Keratinocyte (primary cell): ENCODE measurements at regions not wholly inside any gene's neighbourhood (a gene's known extent, or its start where the extent isn't known, plus 50 kb on each side); places are given as distances from the start of the nearest gene placed in this dataset.

Source experiments
- DNase-seq: peaks from one replicate; pipeline ENCODE4 v3.0.0-alpha.2; 2011; ENCODE audit warnings: low read depth, missing footprints, low spot score
- FAIRE-seq: peaks from 2 replicates; lab custom pipeline; 2011; peaks lifted over from hg19 to GRCh38; lab: Jason Lieb, UNC
- H2AFZ ChIP-seq: 2 replicates; pipeline ENCODE4 v1.6.0; 2012; ENCODE audit warnings: low read length, control low read depth, inconsistent platforms; ENCODE audit not compliant: control insufficient read depth
- H3K27ac ChIP-seq: 2 replicates; pipeline ENCODE4 v1.5.1; 2011; ENCODE audit warnings: low read length; ENCODE audit not compliant: control insufficient read depth, insufficient read depth
- H3K27me3 ChIP-seq: 3 replicates; pipeline ENCODE4 v1.6.0; 2011; ENCODE audit warnings: low read length; ENCODE audit not compliant: control insufficient read depth, insufficient read depth; ENCODE audit errors: extremely low read depth
- H3K36me3 ChIP-seq, 2 experiments: 2 replicates in 1 of 2; 3 replicates in 1 of 2; pipeline ENCODE4 v1.5.1; 2011; ENCODE audit warnings: low read length in 2 of 2, mild to moderate bottlenecking in 1 of 2; ENCODE audit not compliant: control insufficient read depth in 2 of 2, insufficient read depth in 2 of 2; ENCODE audit errors: extremely low read depth in 1 of 2
- H3K4me1 ChIP-seq: 3 replicates; pipeline ENCODE4 v1.5.1; 2011; ENCODE audit warnings: low read length; ENCODE audit not compliant: control insufficient read depth, insufficient read depth; ENCODE audit errors: extremely low read depth
- H3K4me2 ChIP-seq: 3 replicates; pipeline ENCODE4 v1.6.0; 2011; ENCODE audit warnings: low read depth, low read length; ENCODE audit not compliant: control insufficient read depth, insufficient read depth; ENCODE audit errors: extremely low read depth
- H3K4me3 ChIP-seq, 3 experiments: fragments of 200-600 bp in 1 of 3; sonication (generic) in 1 of 3; 2 replicates in 2 of 3; 3 replicates in 1 of 3; pipeline ENCODE4 v1.5.1; 2011 to 2016; ENCODE audit warnings: low read length in 3 of 3, mild to moderate bottlenecking in 3 of 3, control low read depth in 2 of 3, inconsistent platforms in 1 of 3, low read depth in 1 of 3, mixed read lengths in 1 of 3, mixed run types in 1 of 3, moderate library complexity in 1 of 3; ENCODE audit not compliant: control insufficient read depth in 2 of 3, insufficient read depth in 2 of 3; ENCODE audit errors: extremely low read depth in 1 of 3
- H3K79me2 ChIP-seq: 2 replicates; pipeline ENCODE4 v1.6.0; 2012; ENCODE audit warnings: low read length; ENCODE audit not compliant: control insufficient read depth, insufficient read depth
- H3K9ac ChIP-seq: 3 replicates; pipeline ENCODE4 v1.6.0; 2011; ENCODE audit warnings: low read length; ENCODE audit not compliant: control insufficient read depth, insufficient read depth; ENCODE audit errors: extremely low read depth
- H3K9me1 ChIP-seq: 3 replicates; pipeline ENCODE4 v1.6.0; 2011; ENCODE audit warnings: low read length; ENCODE audit not compliant: control insufficient read depth, insufficient read depth; ENCODE audit errors: extremely low read depth
- H3K9me3 ChIP-seq: 2 replicates; pipeline ENCODE4 v1.5.1; 2012; ENCODE audit warnings: low read depth, low read length; ENCODE audit not compliant: control insufficient read depth
- H4K20me1 ChIP-seq: 3 replicates; pipeline ENCODE4 v1.6.0; 2011; ENCODE audit warnings: low read length; ENCODE audit not compliant: control insufficient read depth, insufficient read depth; ENCODE audit errors: extremely low read depth
- EZH2 ChIP-seq: IDR thresholded peaks from one replicate; pipeline ENCODE4 v1.6.1; 2012; ENCODE audit warnings: inconsistent platforms, mild to moderate bottlenecking, low read length, moderate library complexity
- dilution Hi-C: fragments of 300-500 bp; cut with MboI; formaldehyde crosslinking; loops from one replicate; pipeline ENCODE4 v1.7.0; 2020; ENCODE audit warnings: low sequenced_read_pairs; ENCODE audit not compliant: extremely low pct_ligation_motif_present
- TF ChIP-seq, protein P1 (sequence below), 3 experiments: IDR thresholded peaks in 1 of 3; conservative IDR thresholded peaks in 1 of 3; optimal IDR thresholded peaks in 1 of 3; 2 replicates in 2 of 3; 3 replicates in 1 of 3; pipeline versions ENCODE3 to v1.5.1; 2011; ENCODE audit warnings: low read length in 3 of 3, mild to moderate bottlenecking in 3 of 3, moderate library complexity in 2 of 3, control low read depth in 1 of 3, inconsistent platforms in 1 of 3; ENCODE audit not compliant: insufficient read depth in 2 of 3; ENCODE audit errors: extremely low read depth in 1 of 3

DNA sequence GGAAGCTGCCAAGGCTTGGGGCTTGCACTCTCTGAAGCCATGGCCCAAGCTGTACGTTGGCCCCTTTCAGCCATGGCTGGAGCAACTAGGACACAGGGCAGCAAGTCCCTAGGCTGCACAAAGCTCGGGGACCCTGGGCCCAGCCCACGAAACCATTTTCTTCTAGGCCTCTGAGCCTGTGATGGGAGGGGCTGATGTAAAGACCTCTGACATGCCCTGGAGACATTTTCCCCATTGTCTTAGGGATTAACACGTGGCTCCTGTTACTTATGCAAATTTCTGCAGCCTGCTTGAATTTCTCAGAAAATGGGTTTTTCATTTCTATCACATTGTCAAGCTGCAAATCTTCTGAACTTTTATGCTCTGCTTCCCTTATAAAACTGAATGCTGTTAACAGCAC, 83.0 kb upstream of the DAP start:
- H3K4me1 ChIP-seq, result no peaks in the 10 kb centered on the region
- no peak overlapping the region for H3K27ac ChIP-seq
- H4K20me1 ChIP-seq, result no peaks in the 10 kb centered on the region
- no peak overlapping the region for H3K4me3 ChIP-seq
- no peaks in the 10 kb centered on the region for H3K9me3 ChIP-seq
- H3K79me2 ChIP-seq, result no peaks in the 10 kb centered on the region
- H2AFZ ChIP-seq, result no peak overlapping the region
- TF ChIP-seq EZH2, result no peak
- TF ChIP-seq, protein P1, sequence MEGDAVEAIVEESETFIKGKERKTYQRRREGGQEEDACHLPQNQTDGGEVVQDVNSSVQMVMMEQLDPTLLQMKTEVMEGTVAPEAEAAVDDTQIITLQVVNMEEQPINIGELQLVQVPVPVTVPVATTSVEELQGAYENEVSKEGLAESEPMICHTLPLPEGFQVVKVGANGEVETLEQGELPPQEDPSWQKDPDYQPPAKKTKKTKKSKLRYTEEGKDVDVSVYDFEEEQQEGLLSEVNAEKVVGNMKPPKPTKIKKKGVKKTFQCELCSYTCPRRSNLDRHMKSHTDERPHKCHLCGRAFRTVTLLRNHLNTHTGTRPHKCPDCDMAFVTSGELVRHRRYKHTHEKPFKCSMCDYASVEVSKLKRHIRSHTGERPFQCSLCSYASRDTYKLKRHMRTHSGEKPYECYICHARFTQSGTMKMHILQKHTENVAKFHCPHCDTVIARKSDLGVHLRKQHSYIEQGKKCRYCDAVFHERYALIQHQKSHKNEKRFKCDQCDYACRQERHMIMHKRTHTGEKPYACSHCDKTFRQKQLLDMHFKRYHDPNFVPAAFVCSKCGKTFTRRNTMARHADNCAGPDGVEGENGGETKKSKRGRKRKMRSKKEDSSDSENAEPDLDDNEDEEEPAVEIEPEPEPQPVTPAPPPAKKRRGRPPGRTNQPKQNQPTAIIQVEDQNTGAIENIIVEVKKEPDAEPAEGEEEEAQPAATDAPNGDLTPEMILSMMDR (optimal IDR thresholded peaks at IDR 0.05 in 1 of 3, IDR thresholded peaks at IDR 0.05 in 1 of 3, conservative IDR thresholded peaks at IDR 0.05 in 1 of 3; ENCODE audit: extremely low read depth in 1 of 3, insufficient read depth in 2 of 3, low read length in 3 of 3), result no peak
- H3K4me2 ChIP-seq, result no peak overlapping the region
- dilution Hi-C loops, result no loop called here
- DNase-seq (no peak), FAIRE-seq (no peak)
- H3K36me3 ChIP-seq, result no peaks in the 10 kb centered on the region
- no peaks in the 10 kb centered on the region for H3K27me3 ChIP-seq
- no peaks in the 10 kb centered on the region for H3K9me1 ChIP-seq
- H3K9ac ChIP-seq, result no peak overlapping the region

DNA sequence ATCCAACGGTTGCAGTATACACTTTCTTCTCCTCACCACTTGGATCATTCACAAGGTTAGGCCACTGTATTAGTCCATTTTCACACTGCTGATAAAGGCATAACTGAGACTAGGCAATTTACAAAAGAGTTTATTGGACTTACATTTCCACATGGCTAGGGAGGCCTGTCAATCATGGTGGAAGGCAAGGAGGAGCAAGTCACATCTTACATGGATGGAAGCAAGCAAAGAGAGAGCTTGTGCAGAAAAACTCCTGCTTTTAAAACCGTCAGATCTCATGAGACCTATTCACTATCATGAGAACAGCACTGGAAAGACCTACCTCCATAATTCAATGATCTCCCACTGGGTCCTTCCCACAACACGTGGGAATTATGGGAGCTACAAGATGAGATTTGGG, 81.8 kb upstream of the DAP start:
- Histone ChIP-seq H3K27ac (no peak overlapping the region), H3K36me3 (no peaks in the 10 kb centered on the region), H2AFZ (no peak overlapping the region), H3K79me2 (no peaks in the 10 kb centered on the region), H3K9me3 (no peaks in the 10 kb centered on the region), H3K9ac (no peak overlapping the region), H3K4me1 (no peaks in the 10 kb centered on the region), H3K4me3 (no peak overlapping the region), H3K27me3 (no peaks in the 10 kb centered on the region), H3K4me2 (no peak overlapping the region), H3K9me1 (no peaks in the 10 kb centered on the region), H4K20me1 (no peaks in the 10 kb centered on the region)
- DNase-seq (no peak), FAIRE-seq (no peak)
- dilution Hi-C loops, result no loop called here
- TF ChIP-seq, protein P1 (optimal IDR thresholded peaks at IDR 0.05 in 1 of 3, IDR thresholded peaks at IDR 0.05 in 1 of 3, conservative IDR thresholded peaks at IDR 0.05 in 1 of 3; ENCODE audit: extremely low read depth in 1 of 3, insufficient read depth in 2 of 3, low read length in 3 of 3), result no peak
- no peak for TF ChIP-seq EZH2
